Stimulated activated CD4-positive, alpha-beta T cell treated with anti-CD3 and anti-CD28 coated beads, Interleukin-1b, Interleukin-23, amount 100 ng/mL, for 1 hour (primary cell): ENCODE measurements at regions not wholly inside any gene's neighbourhood (a gene's known extent, or its start where the extent isn't known, plus 50 kb on each side); places are given as distances from the start of the nearest gene placed in this dataset.

Source experiments
- DNase-seq, 2 donors: peaks; one replicate each; pipeline ENCODE4 v3.0.0-alpha.2; 2020; ENCODE audit warnings: low read depth in 2 of 2

DNA sequence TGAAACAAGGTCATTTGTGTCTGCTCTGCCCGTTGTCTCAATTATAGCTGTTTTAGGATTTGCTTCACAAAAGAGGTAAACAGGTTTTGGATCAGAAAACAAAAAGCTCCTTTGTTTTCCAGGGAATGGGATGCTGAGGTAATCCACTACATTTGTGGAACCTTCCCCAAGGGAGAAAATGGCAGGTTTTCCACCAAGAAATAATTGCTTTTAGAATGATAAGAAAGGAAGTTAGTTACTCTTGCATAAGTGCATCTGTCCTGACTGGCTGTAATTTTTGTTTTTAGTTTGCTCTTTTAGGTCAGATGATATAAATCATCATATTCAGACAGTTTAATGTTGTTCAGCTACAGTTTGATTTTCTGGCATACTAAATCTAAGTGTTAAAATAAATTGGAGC, 198.5 kb upstream of the COL8A1 start:
- DNase-seq, result no peak

- DNase-seq, result no peak
Measured at GRCh38 chr3:99434190-99434589, 204.2 kb upstream of the COL8A1 start.

DNA sequence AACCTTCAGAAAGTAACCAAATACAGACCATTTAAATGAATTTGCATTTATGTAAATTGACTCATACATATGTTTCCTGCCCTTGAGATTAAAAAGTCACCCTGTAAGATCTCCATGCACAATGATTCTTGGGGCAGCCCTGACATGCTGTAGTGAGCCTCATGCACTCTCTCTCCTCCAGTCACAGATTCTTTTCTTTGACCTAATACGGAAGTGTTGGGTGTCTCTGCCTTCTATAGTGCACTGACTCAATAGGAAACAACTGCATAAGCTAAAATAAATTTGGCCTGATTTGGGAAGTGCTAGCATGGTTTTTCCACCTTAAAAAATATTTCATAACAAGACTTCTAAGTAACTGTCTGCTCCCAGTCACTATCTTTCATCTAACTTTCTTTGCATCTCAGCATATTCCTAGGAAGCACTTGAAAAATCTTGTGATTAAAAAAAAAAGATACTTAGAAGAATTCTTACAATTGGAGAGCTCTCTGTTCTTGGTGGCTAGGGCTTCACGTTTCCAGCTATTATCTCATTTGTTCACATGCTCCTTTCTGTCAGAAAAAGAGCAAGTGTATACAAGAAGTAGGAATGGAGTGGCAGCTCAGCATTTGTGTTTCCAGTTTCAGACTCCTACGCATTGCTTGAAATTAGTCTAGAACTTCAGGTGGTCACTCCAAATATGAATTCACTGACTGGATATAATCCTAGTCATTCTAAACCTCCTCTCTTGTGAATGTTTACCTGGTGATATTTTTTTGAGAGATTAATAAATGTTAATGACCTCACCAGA, 207.9 kb upstream of the COL8A1 start:
- DNase-seq, result no peak

GRCh38 chr3:99429502-99429901, 208.9 kb upstream of the COL8A1 start:
- no peak for DNase-seq

DNA sequence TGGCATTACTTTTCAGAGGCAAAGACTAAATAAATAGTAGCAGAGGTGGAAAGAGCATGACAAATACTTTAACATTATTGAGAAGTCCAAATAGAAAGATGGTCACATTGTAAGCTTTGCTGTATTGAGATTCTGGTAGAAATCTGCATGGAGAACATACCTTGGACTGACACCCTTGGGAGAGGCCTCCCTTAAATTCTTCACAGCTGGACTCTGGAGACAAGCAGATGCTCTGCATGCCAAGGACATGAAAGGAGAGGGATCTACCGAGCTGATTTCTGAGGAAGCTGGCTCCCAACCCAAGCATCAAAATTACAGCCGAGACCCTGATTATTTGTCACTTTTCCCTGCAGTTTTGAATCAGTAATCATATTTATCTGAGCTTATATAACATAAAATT, 212.5 kb upstream of the COL8A1 start:
- no peak for DNase-seq

DNA sequence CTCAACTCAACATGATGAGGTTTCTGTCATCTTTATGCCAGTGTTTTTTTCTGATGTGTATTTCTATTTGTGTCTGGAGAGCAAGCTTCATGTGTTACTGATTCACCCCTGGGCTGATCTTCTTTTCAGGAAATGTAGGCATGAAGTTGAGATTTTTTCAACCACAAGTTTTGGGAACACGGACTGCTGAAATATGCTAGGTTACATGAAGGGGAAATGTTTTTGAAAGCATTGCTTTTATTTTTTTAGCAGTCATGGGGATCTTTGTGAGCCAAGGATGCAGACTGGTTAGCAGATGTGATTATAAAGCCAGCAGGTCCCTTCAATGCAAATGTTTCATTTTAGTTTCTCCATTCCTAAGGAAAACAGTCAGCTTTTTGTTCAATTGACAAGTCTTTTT, 219.3 kb upstream of the COL8A1 start:
- no peak for DNase-seq

DNA sequence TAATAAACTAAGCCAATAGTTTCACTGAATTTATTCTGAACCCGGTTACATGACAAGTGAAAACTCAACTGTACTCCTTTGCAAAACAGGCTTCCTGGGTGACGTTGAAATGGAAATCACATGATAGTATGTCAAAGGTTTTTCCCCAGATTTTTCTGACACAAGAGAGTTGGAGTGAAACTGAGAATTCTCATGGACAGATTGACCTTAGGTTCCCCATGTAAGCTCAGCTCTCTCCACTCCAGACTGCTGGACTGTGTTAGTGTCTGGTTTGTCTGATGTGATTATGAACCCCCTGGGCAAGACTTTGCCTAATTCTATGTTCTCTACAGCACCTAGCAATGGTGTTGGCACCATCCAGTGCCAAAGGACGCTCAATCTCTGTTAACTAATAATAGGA, 219.7 kb upstream of the COL8A1 start:
- no peak for DNase-seq

- no peak for DNase-seq
Measured at GRCh38 chr3:99418209-99418635, 220.2 kb upstream of the COL8A1 start.

DNA sequence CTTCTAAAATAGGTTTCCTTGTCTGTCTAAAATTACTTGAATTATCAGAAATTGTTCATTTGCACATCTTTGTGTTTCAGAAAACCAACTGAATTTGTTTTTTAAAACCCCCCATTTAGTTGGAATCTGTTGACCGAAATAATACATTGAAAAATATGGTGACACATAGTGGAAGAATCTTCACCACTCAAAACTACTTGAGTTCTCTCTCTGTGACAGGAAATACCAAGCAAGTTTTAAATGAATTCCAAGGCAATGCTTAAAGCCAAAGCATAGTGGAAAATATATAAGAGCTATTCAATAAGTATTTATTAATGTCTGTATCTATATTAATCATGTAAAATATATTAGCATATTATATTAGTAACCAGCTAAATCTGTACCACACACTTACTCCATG, 224.9 kb upstream of the COL8A1 start:
- no peak for DNase-seq

DNA sequence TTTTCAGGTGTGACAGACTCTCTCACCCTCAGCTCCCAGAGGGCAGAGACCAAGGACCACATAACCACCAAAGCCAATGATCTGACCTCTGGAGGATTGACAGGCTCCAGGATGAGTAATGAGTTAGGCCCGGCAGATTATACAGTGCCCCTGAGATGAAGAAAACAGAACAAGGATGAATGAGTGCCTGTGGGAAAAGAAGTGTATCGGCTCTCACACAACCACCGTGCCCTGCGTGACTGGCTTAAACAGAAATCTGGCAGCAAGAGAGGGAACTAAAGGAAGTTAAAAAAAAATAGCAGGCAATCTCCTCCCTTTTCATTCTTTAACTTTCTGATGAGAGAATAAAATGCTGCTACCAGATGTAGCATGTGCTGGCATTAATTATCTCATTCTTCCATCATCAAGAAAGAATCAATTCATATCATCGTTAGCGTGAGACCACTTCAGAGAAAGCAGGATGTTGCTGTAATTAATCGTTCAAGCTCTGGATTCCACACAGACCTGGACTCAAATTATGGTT, 227.5 kb upstream of the COL8A1 start:
- no peak for DNase-seq

DNA sequence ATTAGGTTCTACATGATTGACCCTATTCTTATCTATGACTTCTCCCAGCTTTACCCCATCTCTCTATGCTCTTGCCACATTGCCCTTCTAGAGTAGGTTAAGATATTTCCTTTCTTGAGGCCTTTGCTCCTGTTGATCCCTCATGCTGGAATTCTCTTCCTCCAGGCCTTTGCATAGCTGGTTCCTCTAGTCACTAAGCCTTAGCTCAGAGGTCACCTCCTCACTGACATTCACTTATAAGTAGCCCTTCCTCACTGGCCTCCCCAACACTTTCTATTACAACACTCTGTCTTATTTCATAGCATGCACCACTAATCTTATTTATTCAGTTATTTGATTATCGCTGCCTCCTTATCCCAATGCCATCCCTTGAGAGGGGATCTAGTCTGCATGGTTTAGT, 228.4 kb upstream of the COL8A1 start:
- DNase-seq, result no peak

DNA sequence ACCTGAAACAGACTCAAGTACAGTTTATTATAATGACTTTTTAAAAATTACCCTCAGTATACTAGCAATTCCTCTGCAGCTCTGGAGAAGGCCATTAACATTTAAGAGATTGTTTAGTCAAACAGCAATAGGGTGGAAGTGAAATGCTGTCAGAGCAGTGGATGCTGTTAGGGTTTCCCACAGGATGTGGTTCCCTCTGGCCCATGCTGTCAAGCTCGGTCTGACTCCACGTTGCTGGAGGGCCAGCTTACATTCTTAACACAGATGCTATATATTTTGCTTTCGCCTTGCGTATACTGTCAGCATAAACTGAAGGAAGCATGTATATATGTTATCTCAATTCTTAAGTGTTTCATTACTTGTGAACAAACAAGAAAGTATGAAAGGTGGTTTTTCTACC, 231.1 kb upstream of the COL8A1 start:
- DNase-seq, result no peak

- DNase-seq, result no peak
Measured at GRCh38 chr3:99402755-99403154, 235.6 kb upstream of the COL8A1 start.

- DNase-seq, result no peak
Measured at GRCh38 chr3:99400352-99400751, 238.0 kb upstream of the COL8A1 start.

- no peak for DNase-seq
Measured at GRCh38 chr3:99396651-99397275, 241.6 kb upstream of the COL8A1 start.

DNA sequence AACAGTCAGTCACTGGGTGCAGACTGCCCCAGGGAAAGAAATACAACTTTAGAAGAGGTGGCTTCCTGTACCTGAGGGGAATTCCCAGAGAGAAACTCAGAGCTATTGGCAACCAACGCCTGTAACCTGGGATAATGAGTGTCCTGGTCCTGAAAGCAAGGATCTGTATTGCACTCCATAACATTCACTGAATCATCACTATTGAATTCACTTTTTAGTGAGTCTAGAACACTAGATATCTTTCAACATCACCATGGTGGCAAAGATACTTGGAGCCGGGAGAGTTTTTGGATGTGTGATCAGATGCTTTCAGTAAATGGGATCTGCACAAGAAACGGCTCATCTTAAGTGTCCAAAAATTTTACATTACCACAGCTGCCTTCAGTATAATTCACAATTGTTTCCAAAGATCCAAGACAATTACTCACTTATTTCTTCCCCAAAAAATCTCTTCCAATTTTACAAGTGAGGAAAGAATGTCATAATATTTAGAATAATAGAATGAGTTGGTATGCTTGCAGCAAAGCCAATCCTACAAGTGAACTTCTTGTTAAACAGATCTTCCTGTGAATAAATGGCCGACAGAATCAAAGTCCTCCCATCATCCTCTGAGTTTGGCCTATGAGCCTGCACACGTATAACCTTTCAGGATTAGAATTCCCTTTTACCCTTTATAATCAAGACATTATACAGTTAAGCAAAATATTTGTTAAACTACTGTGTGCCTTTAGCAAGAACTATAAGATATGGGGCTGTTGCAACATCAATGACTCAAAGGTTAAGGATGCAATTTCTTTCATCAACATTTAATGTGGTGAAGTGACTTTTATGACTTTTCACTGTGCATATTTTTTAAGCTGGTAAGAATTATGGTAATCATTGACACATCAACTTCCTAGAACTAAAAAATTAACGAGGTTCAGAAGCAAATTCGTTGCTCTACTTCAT, 243.3 kb upstream of the COL8A1 start:
- no peak for DNase-seq

DNA sequence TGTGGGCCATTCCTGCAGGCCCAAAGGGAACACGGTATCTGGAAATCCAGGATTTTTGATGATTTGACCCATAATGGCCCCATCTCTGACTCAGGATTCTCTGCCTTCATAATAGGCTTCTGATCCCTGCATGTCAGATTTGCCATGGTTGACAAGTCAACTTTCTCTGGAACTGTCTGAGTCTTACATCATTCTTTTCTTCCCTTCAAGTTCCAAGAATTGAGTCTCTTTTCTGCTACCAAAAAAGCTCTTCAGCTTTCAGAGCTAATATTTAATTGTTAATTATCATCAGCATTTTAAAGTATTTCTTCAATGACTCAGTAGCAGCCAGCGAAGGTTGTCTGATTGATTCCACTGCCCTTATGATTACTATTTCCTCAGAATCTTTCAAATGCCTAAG, 244.4 kb upstream of the COL8A1 start:
- no peak for DNase-seq

DNA sequence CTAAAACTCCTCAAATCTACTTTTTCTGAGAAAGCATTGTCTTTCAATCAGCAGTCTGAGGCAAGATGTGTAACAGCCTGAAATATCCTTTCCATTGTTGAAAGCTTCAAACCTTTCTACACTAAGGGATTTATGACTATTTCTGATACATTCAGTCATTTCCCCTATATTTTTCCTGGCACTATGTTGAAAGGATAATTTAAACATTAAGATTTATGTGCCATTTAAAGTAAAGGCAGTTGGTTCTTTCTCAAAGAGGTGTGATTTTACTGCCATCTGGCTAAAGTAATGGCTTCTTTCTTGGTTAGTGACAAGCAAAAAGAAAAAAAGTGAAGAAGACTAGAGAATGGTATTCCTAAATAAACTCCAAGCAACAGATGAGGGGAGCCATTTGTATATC, 249.6 kb upstream of the COL8A1 start:
- no peak for DNase-seq

GRCh38 chr3:99384596-99384995, 253.8 kb upstream of the COL8A1 start:
- DNase-seq, result no peak

GRCh38 chr3:99376926-99377325, 261.5 kb upstream of the COL8A1 start:
- DNase-seq, result no peak

GRCh38 chr3:99373846-99374210, 264.6 kb upstream of the COL8A1 start:
- no peak for DNase-seq

- no peak for DNase-seq
Measured at GRCh38 chr3:99373088-99373845, 265.1 kb upstream of the COL8A1 start.
